Peyer's patch (tissue), 4 donors: ENCODE measurements at regions not wholly inside any gene's neighbourhood (a gene's known extent, or its start where the extent isn't known, plus 50 kb on each side); places are given as distances from the start of the nearest gene placed in this dataset.

Experiments
- POLR2A ChIP-seq, 2 donors: fragments of 450-650 bp; IDR thresholded peaks; one replicate each; pipeline ENCODE4 v1.5.1; 2017; ENCODE audit warnings: antibody characterized with exemption in 2 of 2, mild to moderate bottlenecking in 2 of 2, moderate library complexity in 2 of 2
- TF ChIP-seq, protein P1 (sequence below), 6 experiments: fragments of 450-650 bp in 4 of 6; fragments of 200-600 bp in 2 of 6; sonication (generic) in 1 of 6; IDR thresholded peaks; one replicate each; pipeline ENCODE4 v1.5.1; 2017 to 2019; ENCODE audit warnings: antibody characterized with exemption in 6 of 6, mild to moderate bottlenecking in 3 of 6, moderate library complexity in 1 of 6

DNA sequence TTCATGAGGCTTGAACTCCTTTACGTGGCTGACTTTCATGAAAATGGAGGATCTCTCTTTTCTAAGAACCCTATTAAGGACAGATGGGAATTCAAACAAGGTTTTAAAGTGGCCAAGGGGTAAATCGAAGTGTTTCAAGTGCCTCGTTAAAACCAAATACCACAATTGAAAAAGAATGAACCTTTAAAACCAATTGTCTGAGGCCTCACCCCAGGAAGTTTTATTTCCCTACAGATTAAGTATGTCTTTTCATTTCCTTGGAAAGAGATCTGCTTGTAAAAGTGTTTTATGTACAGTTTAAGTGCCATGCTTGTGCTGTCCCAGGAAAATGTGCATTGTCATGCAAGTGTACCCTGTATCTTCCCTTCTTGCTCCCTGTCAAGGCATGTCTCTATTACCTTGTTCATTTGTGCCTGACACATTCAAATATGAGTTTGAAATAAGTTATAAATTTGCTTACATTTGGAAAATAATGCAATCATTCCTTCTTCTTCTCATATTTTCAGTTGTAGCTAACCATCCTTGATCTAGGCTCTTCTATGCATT lies 138.7 kb downstream of the ZPLD1 start:
- TF ChIP-seq, protein P1, sequence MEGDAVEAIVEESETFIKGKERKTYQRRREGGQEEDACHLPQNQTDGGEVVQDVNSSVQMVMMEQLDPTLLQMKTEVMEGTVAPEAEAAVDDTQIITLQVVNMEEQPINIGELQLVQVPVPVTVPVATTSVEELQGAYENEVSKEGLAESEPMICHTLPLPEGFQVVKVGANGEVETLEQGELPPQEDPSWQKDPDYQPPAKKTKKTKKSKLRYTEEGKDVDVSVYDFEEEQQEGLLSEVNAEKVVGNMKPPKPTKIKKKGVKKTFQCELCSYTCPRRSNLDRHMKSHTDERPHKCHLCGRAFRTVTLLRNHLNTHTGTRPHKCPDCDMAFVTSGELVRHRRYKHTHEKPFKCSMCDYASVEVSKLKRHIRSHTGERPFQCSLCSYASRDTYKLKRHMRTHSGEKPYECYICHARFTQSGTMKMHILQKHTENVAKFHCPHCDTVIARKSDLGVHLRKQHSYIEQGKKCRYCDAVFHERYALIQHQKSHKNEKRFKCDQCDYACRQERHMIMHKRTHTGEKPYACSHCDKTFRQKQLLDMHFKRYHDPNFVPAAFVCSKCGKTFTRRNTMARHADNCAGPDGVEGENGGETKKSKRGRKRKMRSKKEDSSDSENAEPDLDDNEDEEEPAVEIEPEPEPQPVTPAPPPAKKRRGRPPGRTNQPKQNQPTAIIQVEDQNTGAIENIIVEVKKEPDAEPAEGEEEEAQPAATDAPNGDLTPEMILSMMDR (IDR thresholded peaks at IDR 0.05) = no peak
- no peak for TF ChIP-seq POLR2A (IDR thresholded peaks at IDR 0.05)
